Spleen (tissue), 11 donors: ENCODE measurements at regions not wholly inside any gene's neighbourhood (a gene's known extent, or its start where the extent isn't known, plus 50 kb on each side); places are given as distances from the start of the nearest gene placed in this dataset.

Source experiments
- DNase-seq: peaks from one replicate; pipeline ENCODE4 v3.0.0-alpha.2; 2020
- H3K27ac ChIP-seq, 8 donors: fragments of 200-600 bp; sonication (generic) in 7 of 8; 1 replicate in 4 of 8; 2 replicates in 4 of 8; pipeline versions ENCODE4 v1.5.0 to v1.8.0; 2016 to 2021; ENCODE audit warnings: inconsistent platforms in 4 of 8, mild to moderate bottlenecking in 4 of 8, moderate library complexity in 1 of 8
- H3K27me3 ChIP-seq, 7 donors: fragments of 200-600 bp; sonication (generic) in 6 of 7; replicated peaks in 1 of 7; 1 replicate in 4 of 7; 2 replicates in 3 of 7; pipeline versions ENCODE4 v1.5.0 to v1.8.0; 2016 to 2021; ENCODE audit warnings: inconsistent platforms in 3 of 7, mild to moderate bottlenecking in 1 of 7
- H3K36me3 ChIP-seq, 6 donors: fragments of 200-600 bp; sonication (generic) in 5 of 6; 1 replicate in 4 of 6; 2 replicates in 2 of 6; pipeline versions ENCODE4 v1.5.0 to v1.8.0; 2016 to 2021; ENCODE audit warnings: inconsistent platforms in 2 of 6
- H3K4me1 ChIP-seq, 6 donors: fragments of 200-600 bp; sonication (generic) in 5 of 6; 1 replicate in 3 of 6; 2 replicates in 3 of 6; pipeline versions ENCODE4 v1.5.0 to v1.8.0; 2016 to 2021; ENCODE audit warnings: inconsistent platforms in 3 of 6
- H3K4me3 ChIP-seq, 8 donors: fragments of 200-600 bp; sonication (generic) in 7 of 8; 1 replicate in 4 of 8; 2 replicates in 4 of 8; pipeline versions ENCODE4 v1.5.0 to v1.8.0; 2016 to 2021; ENCODE audit warnings: inconsistent platforms in 4 of 8, mild to moderate bottlenecking in 4 of 8, moderate library complexity in 2 of 8
- H3K9me3 ChIP-seq, 8 donors: fragments of 200-600 bp; sonication (generic) in 7 of 8; 1 replicate in 4 of 8; 2 replicates in 4 of 8; pipeline versions ENCODE4 v1.5.0 to v1.8.0; 2016 to 2021; ENCODE audit warnings: inconsistent platforms in 4 of 8
- CTCF ChIP-seq, 11 experiments: fragments of 200-600 bp in 7 of 11; fragments of 450-650 bp in 4 of 11; sonication (generic) in 4 of 11; IDR thresholded peaks in 8 of 11; conservative IDR thresholded peaks in 3 of 11; 1 replicate in 7 of 11; 2 replicates in 4 of 11; pipeline versions ENCODE4 v1.4.0 to v1.8.0; 2016 to 2021; ENCODE audit warnings: antibody characterized with exemption in 11 of 11, inconsistent platforms in 4 of 11, mild to moderate bottlenecking in 1 of 11
- POLR2A ChIP-seq, 3 donors: fragments of 450-650 bp; IDR thresholded peaks; one replicate each; pipeline ENCODE4 v1.5.1; 2017; ENCODE audit warnings: antibody characterized with exemption in 3 of 3, mild to moderate bottlenecking in 1 of 3
- POLR2AphosphoS5 ChIP-seq, 3 donors: sonication (generic); formaldehyde crosslinking; IDR thresholded peaks; one replicate each; pipeline ENCODE4 v1.5.1; 2017; ENCODE audit warnings: antibody characterized with exemption in 3 of 3
- WGBS, 5 donors: extraction: QIAGEN DNeasy Blood & Tissue Kit in 3 of 5; methylation state at CpG; one replicate each; pipeline versions ENCODE4 v1.1.5 to v1.1.7; 2013 to 2018; 5-methylcytosine and 5-hydroxymethylcytosine counted together
- intact Hi-C: fragments of 100-400 bp; cut with DNase I; formaldehyde crosslinking; loops from one replicate; pipeline ENCODE4 v1.15.0; 2023; ENCODE audit warnings: low total_unique reads
- donor health status: healthy with polysubstance abuse.
- donor health status: DM: no; HTN: no; CAD: no; lungs with moderate emphysema.
- donor health status: DM: no; HTN: no; CAD: no.
- donor health status: Bipolar disorder and iron deficiency.
- donor health status: healthy.
- donor health status: DM: no; HTN: no; CAD: no.
- donor health status: DM: yes; HTN: yes; CAD: no.

- H3K4me3 ChIP-seq = no peak overlapping the region
- H3K4me1 ChIP-seq = no peaks in the 10 kb centered on the region
- H3K9me3 ChIP-seq = peaks cover 0 to 27% (median 12%) of the 10 kb centered on the region in 8 donors
- H3K27ac ChIP-seq = no peak overlapping the region
- TF ChIP-seq CTCF (IDR thresholded peaks at IDR 0.05 in 8 of 11, conservative IDR thresholded peaks at IDR 0.05 in 3 of 11) = no peak
- no peak for TF ChIP-seq POLR2A (IDR thresholded peaks at IDR 0.05)
- TF ChIP-seq POLR2AphosphoS5 (IDR thresholded peaks at IDR 0.05) = no peak
- H3K27me3 ChIP-seq = no peaks in the 10 kb centered on the region
- no peak for DNase-seq
- WGBS, 5 donors = 82 to 95% (median 85%) methylated on average over 2 of the region's 2 CpGs
- intact Hi-C loops = no loop called here
- H3K36me3 ChIP-seq = no peaks in the 10 kb centered on the region
Observed at GRCh38 chr5:63854076-63854475, 108.2 kb downstream of the HTR1A start.

- Histone ChIP-seq H3K27me3 (no peaks in the 10 kb centered on the region), H3K36me3 (no peaks in the 10 kb centered on the region), H3K4me3 (no peak overlapping the region), H3K4me1 (no peaks in the 10 kb centered on the region), H3K27ac (no peak overlapping the region), H3K9me3 (peaks cover 0 to 4% (median 1%) of the 10 kb centered on the region in 8 donors)
- TF ChIP-seq CTCF (IDR thresholded peaks at IDR 0.05 in 8 of 11, conservative IDR thresholded peaks at IDR 0.05 in 3 of 11) (no peak), POLR2A (IDR thresholded peaks at IDR 0.05) (no peak), POLR2AphosphoS5 (IDR thresholded peaks at IDR 0.05) (no peak)
- 83 to 92% (median 84%) methylated on average over 4 of the region's 4 CpGs for WGBS, 5 donors
- intact Hi-C loops = no loop called here
- no peak for DNase-seq
Observed at GRCh38 chr5:63843190-63843589, 119.1 kb downstream of the HTR1A start.

- intact Hi-C loops = no loop called here
- no peak overlapping the region for H3K4me3 ChIP-seq
- no peaks in the 10 kb centered on the region for H3K4me1 ChIP-seq
- no peaks in the 10 kb centered on the region for H3K27me3 ChIP-seq
- WGBS, 5 donors = 59 to 78% (median 70%) methylated on average over 3 of the region's 3 CpGs
- no peaks in the 10 kb centered on the region for H3K36me3 ChIP-seq
- peaks cover 0 to 5% (median 0%) of the 10 kb centered on the region in 8 donors for H3K9me3 ChIP-seq
- DNase-seq = no peak
- no peak for TF ChIP-seq POLR2AphosphoS5 (IDR thresholded peaks at IDR 0.05)
- H3K27ac ChIP-seq = no peak overlapping the region
Observed at GRCh38 chr5:63837437-63837836, 124.8 kb downstream of the HTR1A start.

GRCh38 chr5:63831381-63831780 is 130.9 kb downstream of the HTR1A start:
- TF ChIP-seq POLR2A (IDR thresholded peaks at IDR 0.05) (no peak), POLR2AphosphoS5 (IDR thresholded peaks at IDR 0.05) (no peak), CTCF (IDR thresholded peaks at IDR 0.05 in 8 of 11, conservative IDR thresholded peaks at IDR 0.05 in 3 of 11) (no peak)
- intact Hi-C loops = no loop called here
- Histone ChIP-seq H3K9me3 (no peaks in the 10 kb centered on the region), H3K27me3 (no peaks in the 10 kb centered on the region), H3K4me3 (no peak overlapping the region), H3K4me1 (no peaks in the 10 kb centered on the region), H3K36me3 (no peaks in the 10 kb centered on the region), H3K27ac (no peak overlapping the region)
- DNase-seq = no peak

GRCh38 chr5:63825984-63826383 is 136.3 kb downstream of the HTR1A start:
- intact Hi-C loops = no loop called here
- DNase-seq = no peak
- TF ChIP-seq POLR2AphosphoS5 (IDR thresholded peaks at IDR 0.05) (no peak), CTCF (IDR thresholded peaks at IDR 0.05 in 8 of 11, conservative IDR thresholded peaks at IDR 0.05 in 3 of 11) (no peak), POLR2A (IDR thresholded peaks at IDR 0.05) (no peak)
- no peaks in the 10 kb centered on the region for H3K9me3 ChIP-seq
- H3K27ac ChIP-seq = no peak overlapping the region
- no peak overlapping the region for H3K4me3 ChIP-seq
- WGBS, 5 donors = 74 to 88% (median 79%) methylated on average over 1 of the region's 1 CpG
- no peaks in the 10 kb centered on the region for H3K27me3 ChIP-seq
- H3K36me3 ChIP-seq = no peaks in the 10 kb centered on the region
- no peaks in the 10 kb centered on the region for H3K4me1 ChIP-seq
